GM18502 (cell line): ENCODE measurements at regions not wholly inside any gene's neighbourhood (a gene's known extent, or its start where the extent isn't known, plus 50 kb on each side); places are given as distances from the start of the nearest gene placed in this dataset.
"Not testable (repeated sequence)": the region's sequence is repeated elsewhere in the genome, so short reads cannot be mapped to it uniquely, and the experiment has no call there.

Experiments
- ATAC-seq: cut with Tn5 transposase; IDR thresholded peaks from one replicate; pipeline ENCODE4 v1.9.1; 2021; ENCODE audit warnings: mild to moderate bottlenecking; ENCODE audit not compliant: unreplicated experiment, poor library complexity

- no peak for ATAC-seq
These were observed 160.2 kb downstream of the TOX3 start for GRCh38 chr16:52386694-52387093.

GRCh38 chr16:52384378-52384777, 162.6 kb downstream of the TOX3 start:
- ATAC-seq: no peak

GRCh38 chr16:52383640-52384292, 163.2 kb downstream of the TOX3 start:
- ATAC-seq: no peak

- no peak for ATAC-seq
These were observed 163.8 kb downstream of the TOX3 start for GRCh38 chr16:52383119-52383518.

- no peak for ATAC-seq
These were observed 167.4 kb downstream of the TOX3 start for GRCh38 chr16:52379551-52379950.

GRCh38 chr16:52376676-52377280, 170.2 kb downstream of the TOX3 start:
- no peak for ATAC-seq

- no peak for ATAC-seq
These were observed 174.6 kb downstream of the TOX3 start for GRCh38 chr16:52372313-52372712.

- ATAC-seq: no peak
These were observed 178.1 kb downstream of the TOX3 start for GRCh38 chr16:52368859-52369258.

GRCh38 chr16:52367821-52368220, 179.1 kb downstream of the TOX3 start:
- no peak for ATAC-seq

GRCh38 chr16:52366983-52367382, 180.0 kb downstream of the TOX3 start:
- no peak for ATAC-seq

GRCh38 chr16:52364500-52364899, 182.4 kb downstream of the TOX3 start:
- ATAC-seq: peak; percentile 73

- ATAC-seq: no peak
These were observed 183.9 kb downstream of the TOX3 start for GRCh38 chr16:52363082-52363481.

- ATAC-seq: no peak
These were observed 189.2 kb downstream of the TOX3 start for GRCh38 chr16:52357711-52358110.

GRCh38 chr16:52353249-52353648, 193.7 kb downstream of the TOX3 start:
- no peak for ATAC-seq

- no peak for ATAC-seq
These were observed 195.5 kb downstream of the TOX3 start for GRCh38 chr16:52351451-52351850.

GRCh38 chr16:52350031-52350642, 196.8 kb downstream of the TOX3 start:
- no peak for ATAC-seq

- no peak for ATAC-seq
These were observed 200.2 kb downstream of the TOX3 start for GRCh38 chr16:52346709-52347108.

GRCh38 chr16:52333673-52334072, 213.3 kb downstream of the TOX3 start:
- ATAC-seq: not testable (repeated sequence)

- ATAC-seq: no peak
These were observed 226.0 kb downstream of the TOX3 start for GRCh38 chr16:52320930-52321439.

- ATAC-seq: no peak
These were observed 228.5 kb downstream of the TOX3 start for GRCh38 chr16:52318302-52319009.

GRCh38 chr16:52316241-52316640, 230.7 kb downstream of the TOX3 start:
- no peak for ATAC-seq
